DMS 273 (cell line): ENCODE measurements at regions not wholly inside any gene's neighbourhood (a gene's known extent, or its start where the extent isn't known, plus 50 kb on each side); places are given as distances from the start of the nearest gene placed in this dataset.

Experiments
- DNase-seq: peaks from one replicate; lab custom pipeline; 2025; ENCODE audit not compliant: unreplicated experiment; lab: John Stamatoyannopoulos, UW

DNA sequence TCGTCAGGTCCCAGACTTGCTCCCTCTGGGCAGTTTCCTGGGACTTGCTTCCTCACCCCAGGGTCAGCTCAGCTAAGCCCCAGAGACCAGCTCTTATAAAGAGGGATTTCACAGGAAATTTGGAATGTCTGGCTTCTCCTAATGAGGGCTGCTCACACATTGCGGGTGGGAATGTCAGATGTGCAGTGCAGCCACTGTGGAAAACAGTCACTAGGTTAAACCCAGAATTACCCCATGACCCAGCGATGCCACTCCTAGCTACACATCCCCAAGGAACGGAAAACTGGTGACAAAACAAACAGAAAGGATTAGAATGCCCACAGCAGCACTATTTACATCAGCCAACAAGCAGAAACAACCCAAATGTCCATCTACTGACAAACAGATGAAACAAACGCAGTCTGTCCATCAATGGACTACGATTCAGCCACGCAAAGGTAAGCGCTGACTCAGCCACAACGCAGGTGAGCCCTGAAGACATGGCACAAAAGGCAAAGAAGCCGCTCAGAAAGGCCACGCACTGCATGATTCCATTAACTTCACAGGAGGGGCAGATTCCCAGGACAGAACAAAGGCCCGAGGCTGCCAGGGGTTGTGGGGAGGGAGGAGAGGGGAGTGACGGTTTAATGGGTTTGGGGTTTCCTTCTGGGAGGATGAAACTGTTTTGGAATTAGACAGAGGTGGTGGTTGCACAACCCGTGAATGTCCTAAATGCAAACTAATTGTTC is 63.0 kb downstream of the NCOR2 start:
- no peak for DNase-seq

DNA sequence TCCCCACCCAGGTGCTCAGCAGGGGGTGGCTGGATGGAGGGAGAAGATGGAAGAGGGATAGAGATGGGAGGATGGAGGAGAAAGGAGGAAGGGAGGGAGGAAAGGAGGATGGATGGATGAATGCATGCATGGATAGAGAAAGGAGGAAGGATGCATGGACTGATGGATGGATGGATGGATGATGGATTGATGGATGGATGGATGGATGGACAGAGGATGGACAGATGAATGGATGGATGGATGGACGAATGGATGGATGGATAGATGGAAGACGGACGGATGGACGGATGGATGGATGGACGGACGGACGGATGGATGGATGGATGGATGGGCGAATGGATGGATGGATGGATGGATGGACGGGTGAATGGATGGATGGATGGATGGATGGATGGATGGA is 64.1 kb downstream of the NCOR2 start:
- DNase-seq, result no peak

DNA sequence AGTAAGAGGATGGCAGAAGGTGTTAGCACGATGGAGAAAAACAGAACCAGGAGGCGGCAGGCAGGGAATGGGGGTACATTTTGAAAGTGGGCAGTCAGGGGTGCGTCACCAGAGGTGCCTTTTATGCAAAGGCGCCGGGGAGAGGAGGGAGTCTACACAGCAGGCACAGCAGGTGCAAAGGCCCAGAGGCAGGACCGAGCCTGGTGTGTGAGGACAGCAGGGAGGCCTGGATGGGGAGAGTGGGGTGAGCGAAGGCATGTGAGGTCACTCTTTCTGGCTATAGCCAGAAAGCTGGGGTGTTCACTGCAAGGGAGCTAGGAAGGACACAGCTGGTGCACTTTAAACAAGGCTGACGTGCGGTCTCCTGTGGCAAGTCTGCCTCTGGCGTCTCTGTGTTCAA is 65.0 kb downstream of the NCOR2 start:
- DNase-seq, result no peak

DNA sequence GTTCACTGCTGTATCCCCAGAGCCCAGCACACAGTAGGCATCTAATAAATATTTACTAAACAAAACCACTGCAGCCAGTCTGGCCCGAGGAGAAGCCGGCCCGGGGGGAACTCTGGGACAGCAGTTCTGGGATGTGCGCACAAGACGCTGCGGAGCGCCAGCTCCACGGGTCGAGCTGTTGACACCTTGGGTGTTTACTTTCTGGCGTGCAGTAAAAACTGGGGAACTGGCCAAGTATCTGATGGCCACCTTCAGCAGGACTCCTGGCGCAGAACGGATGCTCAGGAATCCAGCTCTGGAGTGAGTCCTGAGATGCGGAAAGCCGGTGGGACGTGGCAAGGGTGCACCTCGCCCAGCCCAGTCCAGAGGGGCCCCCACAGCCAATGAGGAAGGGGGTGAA is 65.6 kb downstream of the NCOR2 start:
- DNase-seq, result no peak

DNA sequence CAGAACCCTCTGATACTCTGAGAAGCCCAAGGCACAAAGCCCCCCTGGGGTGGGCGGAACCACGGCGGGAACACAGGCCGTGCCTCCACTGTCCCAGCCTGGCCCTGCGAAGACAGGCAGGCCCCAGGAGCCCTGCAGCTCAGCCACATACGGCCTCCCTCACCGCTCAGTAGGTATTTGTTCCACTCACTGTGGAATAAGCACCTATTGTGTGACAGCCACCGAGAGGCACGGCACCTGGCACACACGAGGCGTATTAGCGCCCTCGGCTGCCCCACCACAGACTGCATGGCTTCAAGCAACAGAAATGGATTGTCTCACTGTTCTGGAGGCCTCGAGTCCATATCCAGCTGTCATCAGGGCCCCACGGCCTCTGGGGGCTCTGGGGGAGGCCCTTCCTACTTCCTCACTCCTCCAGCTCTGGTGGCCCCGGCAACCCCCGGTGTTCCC is 66.3 kb downstream of the NCOR2 start:
- no peak for DNase-seq

DNA sequence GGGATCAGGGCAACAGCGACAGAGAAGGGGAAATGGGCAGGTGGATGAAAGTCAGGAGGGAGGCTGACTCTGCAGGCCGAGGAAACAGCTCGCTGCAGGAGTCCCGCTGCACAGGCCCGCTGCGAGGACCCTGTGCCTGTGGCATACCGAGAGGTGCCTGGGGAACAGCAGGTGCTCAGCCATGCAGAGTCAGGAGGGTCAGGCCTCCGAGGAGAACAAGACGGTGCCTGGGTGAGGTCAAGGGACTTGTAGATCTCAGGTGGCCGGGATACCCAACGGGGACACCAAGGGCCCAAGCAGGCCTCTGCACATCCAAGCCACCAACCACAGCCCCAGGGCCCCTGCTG is 67.5 kb downstream of the NCOR2 start:
- no peak for DNase-seq

DNA sequence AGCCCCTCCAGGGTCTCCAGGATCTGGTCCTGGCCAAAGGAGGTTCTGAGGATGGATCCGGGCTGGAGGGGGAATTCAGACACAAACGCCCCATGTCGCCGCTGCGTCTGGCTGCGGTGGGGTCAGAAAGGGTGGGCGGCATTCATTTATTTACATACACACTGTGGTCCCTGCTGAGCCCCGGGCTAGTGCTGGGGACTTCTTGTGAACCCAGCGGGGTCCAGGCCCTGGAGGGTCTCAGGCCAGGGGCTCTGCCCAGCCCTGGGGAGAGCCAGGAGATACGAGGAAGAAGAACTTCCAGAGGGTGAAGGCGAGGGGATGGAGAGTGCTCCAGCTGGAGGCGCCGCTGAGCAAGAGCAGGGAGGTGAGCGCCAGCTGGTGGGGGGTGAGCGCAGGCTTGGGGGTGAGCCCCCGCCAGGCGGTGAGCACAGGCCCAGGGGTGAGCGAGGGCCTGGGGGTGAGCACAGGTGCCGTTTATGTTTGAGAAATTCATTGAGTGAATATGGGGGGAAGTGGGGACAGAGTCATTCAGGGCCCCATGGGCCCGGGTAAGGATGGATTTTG is 68.1 kb downstream of the NCOR2 start:
- no peak for DNase-seq

DNA sequence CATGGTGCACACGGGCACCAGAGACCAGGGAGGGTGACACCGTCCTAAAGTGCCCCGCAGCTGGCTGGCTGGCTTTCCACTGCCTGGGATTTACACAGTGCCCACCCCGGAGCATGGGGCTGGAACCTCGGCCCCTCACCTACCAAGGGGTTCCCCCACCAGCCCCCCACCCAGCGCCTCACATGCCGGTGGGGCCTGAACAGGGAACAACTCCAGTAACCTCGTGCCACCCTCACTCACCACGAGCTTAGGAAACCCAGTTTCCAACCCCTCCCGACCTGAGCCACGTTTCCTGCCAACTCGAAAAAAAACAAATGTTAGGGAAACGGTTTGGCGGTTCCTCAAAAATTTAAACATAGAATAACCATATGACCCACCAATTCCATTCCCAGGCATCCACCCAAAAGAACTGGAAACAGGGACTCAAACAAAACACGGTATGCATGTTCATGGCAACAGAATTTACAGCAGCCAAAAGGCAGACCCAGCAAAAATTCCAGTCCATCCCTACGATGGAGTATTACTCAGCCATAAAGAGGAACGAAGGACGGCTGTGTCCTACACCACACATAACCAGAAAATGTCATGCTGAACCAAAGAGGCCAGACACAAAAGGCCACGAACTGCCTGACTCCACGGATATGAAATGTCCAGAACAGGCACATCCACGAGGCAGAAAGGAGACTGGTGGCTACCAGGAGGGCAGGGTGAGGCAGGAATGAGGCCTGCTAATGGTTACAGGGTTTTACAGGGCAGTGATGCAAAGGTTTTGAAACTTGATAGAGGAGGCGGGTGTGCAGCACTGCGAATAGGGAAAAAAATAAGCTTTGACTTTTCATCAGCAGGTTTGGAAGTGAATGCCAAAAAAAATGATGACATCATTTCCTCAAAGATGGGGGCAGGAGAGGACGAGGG is 68.9 kb downstream of the NCOR2 start:
- DNase-seq, result no peak

GRCh38 chr12:124497658-124498057 is 69.8 kb downstream of the NCOR2 start:
- DNase-seq, result no peak

DNA sequence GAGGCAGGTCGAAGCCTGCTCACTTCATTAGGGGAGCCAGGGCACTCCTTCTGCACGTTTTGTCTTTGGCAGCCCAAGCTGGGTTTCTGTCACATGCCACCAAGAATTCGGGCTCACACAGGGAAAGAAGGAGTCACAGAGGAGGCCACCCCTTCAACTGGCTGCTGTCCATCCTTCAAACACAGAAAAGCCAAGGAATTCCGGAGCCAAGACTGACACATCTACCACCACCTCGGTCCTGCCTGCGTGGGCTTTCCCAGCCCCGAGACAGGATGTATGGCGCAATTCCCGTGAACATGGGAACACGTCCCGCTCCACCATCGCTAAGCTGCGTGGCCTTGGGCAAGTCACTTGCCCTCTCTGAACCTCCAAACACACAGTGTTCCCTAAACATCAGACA is 70.4 kb downstream of the NCOR2 start:
- no peak for DNase-seq

DNA sequence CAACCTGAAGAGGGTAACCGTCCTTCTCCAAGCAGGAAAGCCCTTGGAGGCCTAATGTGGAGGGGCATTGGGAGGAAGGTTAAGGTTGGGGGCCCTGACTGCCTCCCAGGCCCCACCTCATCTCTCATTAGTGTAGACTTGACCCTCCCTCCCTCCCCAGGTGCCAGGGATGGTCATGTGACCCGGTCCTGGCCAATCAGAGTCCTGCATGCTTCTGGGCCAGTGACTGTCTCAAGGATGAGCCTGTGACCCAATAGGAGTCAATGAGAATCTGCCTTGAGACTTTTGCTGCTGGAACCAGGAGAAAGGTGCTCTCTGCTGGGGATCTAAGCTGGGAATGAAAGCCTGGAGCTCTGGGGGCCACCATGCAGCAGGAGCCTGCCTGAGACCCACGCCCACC is 70.8 kb downstream of the NCOR2 start:
- DNase-seq, result peak; percentile 19

GRCh38 chr12:124495194-124495983 is 72.0 kb downstream of the NCOR2 start:
- DNase-seq, result no peak

DNA sequence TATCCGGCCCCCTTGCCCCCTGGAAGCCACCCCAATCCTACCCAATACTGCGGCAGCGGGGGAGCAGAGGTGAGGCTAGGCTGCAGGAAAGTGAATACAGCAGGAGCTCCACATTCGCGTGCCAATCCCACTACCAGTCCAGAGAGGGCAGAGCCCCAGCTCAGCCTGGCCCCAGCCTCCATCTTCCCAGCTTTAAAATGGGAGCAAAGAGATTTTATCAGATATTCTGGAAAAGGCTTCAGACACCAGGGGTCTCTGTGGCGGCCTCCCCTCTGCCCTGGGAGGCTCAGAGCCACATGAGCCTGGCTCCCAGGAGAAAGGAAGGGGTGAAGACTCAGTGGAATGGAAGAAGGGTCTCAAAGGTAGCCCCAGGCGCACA is 72.7 kb downstream of the NCOR2 start:
- no peak for DNase-seq

GRCh38 chr12:124493809-124494750 is 73.3 kb downstream of the NCOR2 start:
- no peak for DNase-seq

GRCh38 chr12:124492879-124493808 is 74.3 kb downstream of the NCOR2 start:
- no peak for DNase-seq

GRCh38 chr12:124491856-124492420 is 75.5 kb downstream of the NCOR2 start:
- DNase-seq, result no peak

- DNase-seq, result no peak
Observed at GRCh38 chr12:124491310-124491709, 76.1 kb downstream of the NCOR2 start.

DNA sequence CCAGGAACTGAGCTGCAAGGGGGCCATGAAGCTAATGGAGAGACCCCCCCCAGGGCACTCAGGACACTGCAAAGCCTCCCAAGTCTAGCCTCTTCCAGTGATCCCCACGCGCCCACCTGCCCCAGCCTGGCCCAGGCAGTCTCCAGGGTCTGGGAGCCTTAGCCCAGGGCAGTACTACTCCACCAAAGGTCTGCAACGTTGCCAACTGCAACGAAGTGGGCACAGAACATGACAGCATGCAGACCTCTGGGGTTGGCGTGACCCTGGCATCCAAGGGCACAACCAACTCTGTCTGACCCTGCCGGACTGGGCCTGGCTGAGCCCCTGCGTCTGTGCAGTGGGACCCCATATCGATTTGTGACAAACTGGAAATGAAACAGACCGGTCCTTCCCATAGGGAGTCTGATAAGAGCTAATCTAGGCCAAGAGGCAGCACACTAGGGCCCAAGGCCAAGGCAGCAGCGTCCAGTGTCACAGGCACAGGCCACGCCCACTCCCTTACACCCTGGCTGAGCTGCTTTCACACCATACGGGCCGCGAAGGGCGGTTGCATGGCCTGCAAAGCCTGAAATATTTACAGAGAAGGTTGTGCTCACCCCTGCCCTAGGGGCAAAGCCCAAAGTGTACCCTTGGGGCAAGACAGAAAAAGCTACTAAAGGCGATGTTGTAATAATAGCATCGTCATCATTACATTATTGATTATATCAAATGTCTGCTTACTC is 76.7 kb downstream of the NCOR2 start:
- DNase-seq, result no peak
